ENCODE measurements at regions not wholly inside any gene's neighbourhood (a gene's known extent, or its start where the extent isn't known, plus 50 kb on each side); places are given as distances from the start of the nearest gene placed in this dataset.
A peak's percentile ranks its signal among the peaks of the same experiment; 100 is the strongest.

DNA sequence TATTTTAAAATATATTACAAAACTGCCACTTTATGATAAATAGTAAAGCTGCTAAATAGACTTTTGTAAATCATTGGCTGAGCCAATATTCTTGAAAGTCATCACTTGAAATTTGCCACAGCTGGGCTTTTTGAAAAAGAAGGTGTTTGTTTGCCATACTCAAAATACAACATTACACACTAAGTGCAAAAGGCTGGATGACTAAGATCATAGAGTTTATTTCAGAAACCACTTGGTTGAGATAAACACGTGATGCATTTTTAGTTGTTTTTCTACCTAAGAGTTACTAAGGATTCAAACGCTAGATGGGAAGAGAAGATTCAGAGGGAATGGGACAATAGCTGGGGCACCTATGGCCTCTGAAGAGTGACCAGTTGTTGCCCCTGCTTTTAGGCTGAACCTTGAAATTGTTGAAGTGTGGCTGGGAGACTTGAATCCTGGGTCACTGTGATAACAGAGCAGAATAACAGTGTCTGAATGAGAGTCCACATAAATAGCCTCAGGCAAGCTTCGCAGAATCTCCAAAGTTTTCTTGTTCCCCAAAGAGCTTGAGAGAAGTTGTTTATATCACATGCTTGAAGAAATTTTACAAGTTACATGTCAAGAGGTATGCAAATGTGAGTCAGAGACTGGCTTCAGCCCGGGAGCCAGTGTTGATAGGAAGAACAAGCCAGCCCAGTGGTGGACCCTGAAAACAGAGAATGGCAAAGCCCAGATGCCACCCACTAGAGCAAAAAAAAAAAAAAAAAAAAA is 409.8 kb downstream of the GPD2 start:
- in situ Hi-C loops (cut with MboI; ENCODE audit: low sequenced_read_pairs): no loop called here
- Histone ChIP-seq H2BK5ac (ENCODE audit: low read depth, low read length, poor library complexity, severe bottlenecking) (no peak overlapping the region), H3K9me1 (ENCODE audit: insufficient read depth, low read length) (no peaks in the 10 kb centered on the region), H3K27me3 (ENCODE audit: control insufficient read depth, insufficient read depth, low read length) (no peaks in the 10 kb centered on the region), H3K56ac (ENCODE audit: extremely low read depth, insufficient read depth, low read length) (no peak overlapping the region), H3K4ac (ENCODE audit: low read depth, low read length) (no peak overlapping the region), H3K27ac (ENCODE audit: insufficient read depth, low read length) (no peak overlapping the region), H2AK9ac (replicated peaks; ENCODE audit: low read depth, low read length, poor library complexity) (no peak overlapping the region), H3K4me3 (ENCODE audit: insufficient read depth, low read depth, low read length) (no peak overlapping the region), H4K20me1 (ENCODE audit: insufficient read depth, low read length) (no peaks in the 10 kb centered on the region), H3K79me1 (ENCODE audit: low read depth in 1 of 2, low read length in 2 of 2) (no peaks in the 10 kb centered on the region), H2BK15ac (ENCODE audit: low read depth, low read length) (no peak overlapping the region), H3K23ac (ENCODE audit: low read depth, low read length) (no peak overlapping the region), H3K36me3 (ENCODE audit: control insufficient read depth, insufficient read depth, low read length) (no peaks in the 10 kb centered on the region), H4K5ac (ENCODE audit: low read depth, low read length) (no peak overlapping the region), H3K9me3 (ENCODE audit: control insufficient read depth, insufficient read depth, low read length) (no peaks in the 10 kb centered on the region), H2AFZ (replicated peaks; ENCODE audit: low read length, poor library complexity) (no peak overlapping the region), H3K4me1 (ENCODE audit: control insufficient read depth, insufficient read depth, low read length) (0 out of 2 replicates have a peak, but pooled peaks cover 2% of the 10 kb centered on the region), H2BK20ac (ENCODE audit: low read depth, low read length) (no peak overlapping the region), H3K14ac (replicated peaks; ENCODE audit: low read depth, low read length) (no peak overlapping the region), H3K9ac (ENCODE audit: low read depth, low read length) (no peak overlapping the region), H3K18ac (ENCODE audit: low read depth, low read length) (no peak overlapping the region), H4K91ac (ENCODE audit: insufficient read depth, low read depth, low read length) (no peak overlapping the region), H3K4me2 (ENCODE audit: low read depth, low read length) (no peak overlapping the region), H2AK5ac (ENCODE audit: low read depth, low read length) (no peak overlapping the region), H2BK120ac (ENCODE audit: low read depth, low read length) (no peak overlapping the region), H4K8ac (ENCODE audit: low read depth in 2 of 2, low read length in 2 of 2) (no peak overlapping the region)
- ATAC-seq (ENCODE audit: low read depth) (peak; percentile 91), DNase-seq (peak; percentile 49)
- TF ChIP-seq BHLHE40 (IDR thresholded peaks at IDR 0.05; ENCODE audit: low read depth, low read length) (peak; percentile 27; the same call in 1 of the 2 replicates), MAFK (IDR thresholded peaks at IDR 0.05; ENCODE audit: low read depth, low read length) (no peak)
- TF ChIP-seq, protein P1, sequence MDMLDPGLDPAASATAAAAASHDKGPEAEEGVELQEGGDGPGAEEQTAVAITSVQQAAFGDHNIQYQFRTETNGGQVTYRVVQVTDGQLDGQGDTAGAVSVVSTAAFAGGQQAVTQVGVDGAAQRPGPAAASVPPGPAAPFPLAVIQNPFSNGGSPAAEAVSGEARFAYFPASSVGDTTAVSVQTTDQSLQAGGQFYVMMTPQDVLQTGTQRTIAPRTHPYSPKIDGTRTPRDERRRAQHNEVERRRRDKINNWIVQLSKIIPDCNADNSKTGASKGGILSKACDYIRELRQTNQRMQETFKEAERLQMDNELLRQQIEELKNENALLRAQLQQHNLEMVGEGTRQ (IDR thresholded peaks at IDR 0.05; ENCODE audit: low read depth, low read length): peak; percentile 44; the same call in 1 of the 2 replicates
- no CpG with 5 or more reads among the region's 4 CpGs for WGBS, 2 experiments (ENCODE audit: extremely low coverage in 2 of 2, insufficient read length in 1 of 2)
- BruUV-seq (replicated peaks): no TSS peak
- dilution Hi-C loops (cut with HindIII; ENCODE audit: low sequenced_read_pairs, unreplicated experiment): no loop called here
- ChIA-PET CTCF (interaction anchor here (0.7 kb wide), 1 partner anchor 569 kb away, joined by 3 read pairs; no protein-coding TSS in a partner anchor), POLR2A (ENCODE audit: unreplicated experiment) (no interaction called here)
- intact Hi-C loops (cut with micrococcal nuclease): no loop called here

All from IMR-90 (cell line).